ENCODE measurements at regions not wholly inside any gene's neighbourhood (a gene's known extent, or its start where the extent isn't known, plus 50 kb on each side); places are given as distances from the start of the nearest gene placed in this dataset.
"Not testable (repeated sequence)": the region's sequence is repeated elsewhere in the genome, so short reads cannot be mapped to it uniquely, and the experiment has no call there.

DNA sequence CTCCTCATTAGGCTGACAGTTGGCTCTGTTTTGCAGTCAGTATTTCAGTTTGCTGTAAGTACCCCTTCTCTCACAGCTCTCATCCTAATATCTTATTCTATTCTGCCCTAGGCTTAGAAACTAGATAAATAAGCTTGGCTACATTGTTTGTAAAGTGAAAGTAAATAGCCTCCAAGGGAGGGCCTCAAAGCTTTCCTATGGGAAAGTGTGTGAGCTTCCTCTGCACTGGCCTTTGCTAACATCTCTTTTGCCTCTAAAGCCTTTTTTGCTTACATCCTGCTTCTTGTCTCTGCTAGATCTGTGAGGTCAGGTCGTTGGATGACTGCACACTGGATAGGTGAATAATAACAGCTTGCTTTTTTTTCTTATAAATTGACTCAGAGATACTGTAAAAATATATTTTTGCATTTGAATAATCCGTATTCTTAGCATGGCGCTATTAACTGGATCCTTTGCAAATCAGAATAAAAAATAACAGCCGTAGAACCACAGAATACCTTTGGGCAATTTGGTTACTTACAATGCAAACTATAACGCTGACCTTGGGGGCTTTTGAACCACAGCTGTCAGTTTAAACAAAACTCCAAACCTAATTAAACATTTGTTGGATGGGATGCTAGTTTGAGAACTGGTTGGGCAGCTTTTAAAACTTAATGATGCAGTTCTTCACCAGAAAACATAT, 55.1 kb downstream of the TTC6 start:
- no peak for DNase-seq (ENCODE audit: low spot score)

DNA sequence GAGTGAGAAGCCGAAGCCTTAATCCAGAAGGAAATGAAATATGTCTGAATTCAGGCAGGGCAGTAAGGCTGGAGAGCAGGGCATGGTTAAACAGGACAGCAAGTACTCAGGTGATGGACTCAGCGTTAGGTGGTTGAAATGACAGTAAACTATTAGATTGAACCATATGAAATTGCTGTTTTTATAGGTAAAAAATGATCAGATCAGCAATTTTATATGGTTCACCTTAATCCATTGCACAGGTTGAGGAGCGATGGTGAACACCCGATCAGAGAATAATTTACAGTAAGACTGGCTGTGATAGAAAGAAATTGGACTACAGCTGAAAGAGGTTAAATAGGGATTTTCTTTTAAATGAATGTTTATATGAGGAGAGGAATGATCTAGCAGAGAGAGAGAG, 56.6 kb downstream of the TTC6 start:
- DNase-seq (ENCODE audit: low spot score), result no peak

DNA sequence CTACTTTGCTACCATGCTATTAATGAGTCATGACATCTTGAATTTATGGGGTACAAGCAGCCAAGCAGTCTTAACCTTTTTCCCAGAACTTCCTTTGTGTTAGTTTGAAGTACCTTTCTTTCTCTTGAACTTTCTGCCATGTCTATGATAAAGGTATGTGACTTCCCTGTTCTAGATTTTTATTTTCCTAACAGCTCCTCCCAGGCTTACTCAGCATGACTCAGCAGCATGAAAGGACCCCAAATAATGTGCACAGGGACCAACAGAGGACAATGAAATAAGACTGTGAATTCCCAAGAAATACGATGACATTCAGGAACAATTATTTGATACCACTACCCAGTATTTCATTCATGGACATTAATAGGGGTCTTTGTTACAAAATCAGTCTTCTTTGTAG, 60.0 kb downstream of the TTC6 start:
- DNase-seq (ENCODE audit: low spot score), result no peak

DNA sequence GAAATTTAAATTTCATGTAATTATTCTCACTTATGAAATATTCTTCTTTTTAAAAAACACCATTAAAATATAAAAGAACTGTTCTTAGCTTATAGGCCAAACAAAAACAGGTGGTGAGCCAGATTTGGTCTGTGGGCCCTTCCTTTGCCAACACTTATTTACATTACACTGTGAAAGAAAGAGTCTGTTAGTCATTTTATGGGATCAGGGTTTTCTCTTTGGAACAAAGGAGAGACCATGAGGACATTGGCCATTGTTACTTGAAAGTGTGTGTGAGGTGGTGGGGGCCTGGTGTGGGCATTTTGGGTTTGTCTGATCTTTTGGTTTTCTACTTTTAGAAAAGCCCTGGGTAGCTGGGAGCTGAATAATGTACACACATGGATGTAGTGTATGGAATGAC, 62.7 kb downstream of the TTC6 start:
- no peak for DNase-seq (ENCODE audit: low spot score)

DNA sequence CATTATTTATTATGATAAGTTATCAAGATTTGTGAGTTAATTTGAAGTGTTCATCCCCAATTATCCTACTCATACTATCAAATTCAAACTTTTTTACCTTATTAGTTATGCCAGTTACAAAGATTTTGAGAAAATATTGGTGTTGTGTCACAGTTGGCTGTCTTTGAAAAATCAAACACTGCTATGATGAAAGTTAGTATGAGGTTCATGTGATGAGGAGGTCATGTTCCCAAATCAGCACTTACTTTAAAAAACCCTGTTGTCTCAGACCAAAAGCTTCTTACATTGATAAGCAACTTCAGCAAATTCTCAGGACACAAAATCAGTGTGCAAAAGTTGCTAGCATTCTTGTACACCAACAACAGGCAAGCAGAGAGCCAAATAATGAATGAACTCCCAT, 68.1 kb downstream of the TTC6 start:
- DNase-seq (ENCODE audit: low spot score), result no peak

DNA sequence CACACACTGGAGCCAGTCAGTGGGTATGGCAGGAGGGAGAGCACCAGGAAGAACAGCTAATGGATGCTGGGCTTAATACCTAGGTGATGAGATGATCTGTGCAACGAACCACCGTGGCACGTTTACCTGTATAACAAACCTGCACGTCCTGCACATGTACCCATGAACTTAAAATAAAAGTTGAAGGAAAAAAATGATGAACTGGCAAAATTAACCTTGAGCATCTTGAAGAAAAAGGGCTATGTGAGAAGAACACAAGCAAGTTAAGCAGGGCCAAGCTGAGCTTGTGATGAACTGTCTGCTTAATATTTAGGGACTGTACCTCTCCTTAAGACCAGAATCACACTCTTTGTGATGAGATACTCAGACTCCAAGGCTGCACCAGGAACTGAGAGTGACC, 70.0 kb downstream of the TTC6 start:
- no peak for DNase-seq (ENCODE audit: low spot score)

DNA sequence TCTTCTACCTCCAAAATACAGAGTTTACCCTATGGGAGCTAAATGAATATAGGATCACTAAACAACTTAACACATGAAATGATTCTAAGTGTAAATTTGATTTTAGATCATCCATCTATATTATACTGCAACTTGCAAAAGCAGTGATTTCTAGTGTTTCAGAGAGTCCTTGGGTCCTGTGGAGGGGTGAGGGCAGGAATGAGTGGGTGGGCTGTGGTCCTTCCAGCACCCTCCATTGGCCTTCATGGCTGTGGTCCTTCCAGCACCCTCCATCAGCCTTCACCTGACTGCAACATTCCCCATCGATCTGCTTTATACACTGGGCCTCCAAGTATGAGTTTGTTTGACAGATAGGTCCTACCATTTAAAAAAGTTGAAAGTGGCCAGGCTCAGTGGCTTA, 70.5 kb downstream of the TTC6 start:
- DNase-seq (ENCODE audit: low spot score), result no peak

DNA sequence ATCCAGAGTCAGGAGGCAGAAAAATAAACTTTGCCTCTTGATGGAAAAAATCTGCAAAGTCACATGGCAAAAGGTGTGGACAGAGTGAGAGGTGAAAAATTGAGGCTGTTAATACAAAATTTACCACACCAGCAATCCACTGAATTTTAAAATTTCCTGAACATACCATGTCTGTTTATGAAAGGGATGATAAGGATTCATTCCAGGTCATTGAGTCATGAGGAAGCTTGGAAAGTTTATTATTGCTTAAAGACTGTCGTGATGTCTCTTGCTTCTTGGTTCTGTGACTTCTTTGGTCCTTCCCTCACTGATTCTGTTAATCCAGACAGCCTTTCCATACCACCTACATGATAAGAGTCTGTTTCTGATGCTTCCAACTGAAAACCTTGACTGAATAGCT, 73.2 kb downstream of the TTC6 start:
- DNase-seq (ENCODE audit: low spot score), result no peak

DNA sequence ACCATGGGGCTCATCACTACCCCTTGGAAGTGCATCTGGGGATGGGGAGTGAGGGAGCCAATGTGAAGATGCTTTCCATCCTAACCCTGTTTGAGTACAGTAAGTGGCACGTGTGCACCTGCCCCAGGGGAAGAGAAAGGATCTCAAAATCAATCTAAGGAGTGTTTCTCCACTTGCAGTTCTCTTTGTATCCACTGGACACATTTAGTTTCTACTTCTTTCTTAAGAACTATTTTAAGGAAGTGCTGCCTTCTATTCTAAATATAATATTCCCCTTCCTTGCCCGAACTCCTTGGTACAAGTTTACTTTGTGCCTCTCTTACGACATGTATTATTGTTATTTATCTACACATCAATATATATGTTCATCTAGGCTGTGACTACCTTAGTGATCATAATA, 73.8 kb downstream of the TTC6 start:
- no peak for DNase-seq (ENCODE audit: low spot score)

DNA sequence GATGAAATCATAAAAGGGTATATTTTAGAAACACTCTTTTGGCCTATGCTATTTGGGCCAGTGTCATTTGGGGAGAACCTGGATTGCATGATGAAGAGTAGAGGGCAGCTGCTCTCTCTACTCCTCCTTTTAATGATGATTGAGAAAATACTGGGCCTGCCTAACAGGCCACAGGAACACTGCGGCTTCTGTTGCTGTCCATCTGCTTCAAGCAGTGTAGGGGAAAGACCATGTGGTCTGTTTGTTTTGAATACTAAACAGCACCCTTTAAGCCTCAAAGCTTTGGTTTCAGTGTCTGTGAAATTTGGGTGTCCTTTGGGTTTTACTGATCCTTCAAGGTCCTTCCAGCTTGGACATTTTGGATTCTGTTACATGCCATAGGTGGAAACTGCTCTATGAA, 78.0 kb downstream of the TTC6 start:
- no peak for DNase-seq (ENCODE audit: low spot score)

DNA sequence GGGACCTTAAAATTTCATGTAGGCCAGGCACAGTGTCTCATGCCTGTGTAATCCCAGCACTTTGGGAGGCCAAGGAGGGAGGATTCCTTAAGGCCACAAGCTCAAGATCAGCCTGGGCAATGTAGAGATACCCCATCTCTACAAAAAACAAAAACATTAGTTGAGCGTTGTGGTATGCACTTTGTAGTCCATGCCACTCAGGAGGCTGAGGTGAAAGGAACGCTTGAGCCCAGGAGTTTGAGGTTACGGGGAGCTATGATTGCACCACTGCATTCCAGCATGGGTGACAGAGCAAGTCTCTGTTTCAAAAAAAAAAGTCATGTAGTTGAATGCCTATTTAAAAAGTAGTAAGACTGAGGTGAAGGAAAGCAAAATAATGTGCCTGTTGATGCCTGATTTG, 83.5 kb downstream of the TTC6 start:
- no peak for DNase-seq (ENCODE audit: low spot score)

DNA sequence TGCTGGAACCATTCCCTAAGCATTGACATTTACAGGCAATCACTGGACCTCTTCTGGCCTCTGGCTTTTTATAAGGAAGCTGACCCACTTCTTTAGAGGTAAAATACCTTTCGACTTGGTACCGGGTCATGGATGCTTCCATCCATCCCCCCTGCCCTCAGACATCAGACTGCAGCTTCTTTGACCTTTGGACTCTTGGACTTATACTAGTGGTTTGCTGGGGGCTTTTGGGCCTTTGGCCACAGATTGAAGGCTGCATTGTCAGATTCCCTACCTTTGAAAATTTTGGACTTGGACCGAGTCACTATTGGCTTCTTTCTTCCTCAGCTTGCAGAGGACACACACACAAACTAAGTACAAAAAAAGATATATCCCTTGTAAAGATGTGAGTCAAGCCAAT, 86.1 kb downstream of the TTC6 start:
- no peak for DNase-seq (ENCODE audit: low spot score)

DNA sequence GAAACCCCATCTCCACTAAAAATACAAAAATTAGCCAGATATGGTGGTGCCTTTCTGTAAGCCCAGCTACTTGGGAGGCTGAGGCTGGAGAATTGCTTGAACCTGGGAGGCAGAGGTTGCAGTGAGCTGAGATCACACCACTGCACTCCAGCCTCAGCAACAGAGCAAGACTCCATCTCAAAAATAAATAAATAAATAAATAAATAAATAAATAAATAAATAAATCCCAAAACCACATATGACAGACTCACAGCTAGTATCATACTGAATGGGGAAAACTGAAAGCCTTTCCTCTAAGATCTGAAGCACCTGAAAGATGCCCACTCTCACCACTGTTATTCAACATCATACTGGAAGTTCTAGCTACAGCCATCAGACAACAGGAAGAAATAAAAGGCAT, 97.3 kb downstream of the TTC6 start:
- not testable (repeated sequence) for DNase-seq (ENCODE audit: low spot score)

DNA sequence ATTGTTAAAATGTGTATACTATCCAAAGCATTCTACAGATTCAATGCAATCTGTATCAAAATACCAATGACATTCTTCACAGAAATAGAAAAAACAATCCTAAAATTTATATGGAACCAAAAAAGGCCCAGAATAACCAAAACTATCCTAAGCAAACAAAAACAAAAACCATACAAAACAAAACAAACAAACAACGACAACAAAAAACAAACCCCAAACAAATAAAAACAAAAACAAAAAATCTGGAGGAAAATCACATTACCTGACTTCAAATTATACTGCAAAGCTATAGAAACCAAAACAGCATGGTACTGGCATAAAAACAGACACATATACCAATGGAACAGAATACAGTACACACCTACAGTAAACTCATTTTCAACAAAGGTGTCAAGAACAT, 98.0 kb downstream of the TTC6 start:
- DNase-seq (ENCODE audit: low spot score), result not testable (repeated sequence)

DNA sequence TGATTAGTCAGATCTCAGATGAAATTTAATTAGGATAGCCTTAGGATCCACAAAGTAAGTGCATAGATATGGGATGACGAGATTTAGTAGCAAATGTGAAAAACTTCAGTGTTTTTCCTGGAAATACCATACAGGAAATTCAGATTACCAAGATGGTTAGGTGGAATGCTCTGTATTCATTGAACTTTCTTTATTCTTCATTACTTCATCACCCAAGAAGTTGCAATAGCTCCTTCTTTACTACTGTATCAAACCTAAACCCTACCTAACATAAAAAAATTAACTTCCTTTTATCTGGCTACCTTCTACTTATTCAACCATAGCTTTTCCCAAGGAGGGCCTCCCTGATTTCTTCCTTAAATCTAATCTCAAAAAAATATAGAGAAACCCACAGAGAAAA, 100.4 kb downstream of the TTC6 start:
- DNase-seq (ENCODE audit: low spot score), result no peak

DNA sequence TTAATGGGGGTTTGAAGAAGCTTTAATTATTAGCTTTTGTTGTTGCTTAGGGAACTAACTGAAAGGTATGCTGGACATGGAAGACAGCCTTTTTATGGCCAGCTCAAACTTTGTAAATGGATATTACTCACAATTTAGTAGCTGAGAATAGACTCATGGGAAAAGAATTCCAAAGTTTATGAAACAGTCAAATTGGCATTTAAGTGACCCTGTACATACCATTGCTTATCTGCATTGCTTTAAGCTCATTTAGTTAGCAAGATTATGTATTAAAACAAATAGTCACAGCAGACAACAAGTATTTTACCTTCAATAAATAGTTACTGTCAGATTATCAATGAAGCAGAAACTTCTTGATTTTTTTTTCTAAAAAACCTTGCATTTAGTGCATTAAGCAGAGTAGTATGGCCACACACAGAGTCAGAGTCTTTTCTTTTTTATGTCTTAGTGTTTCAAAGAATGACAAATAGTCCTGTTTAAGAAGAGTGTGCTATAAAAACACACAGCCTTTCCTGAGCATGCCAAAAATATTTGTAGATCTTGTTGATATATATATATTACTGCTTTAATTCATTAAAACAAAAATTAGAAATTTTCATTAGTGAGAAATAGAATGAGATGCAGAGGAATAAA, 102.2 kb downstream of the TTC6 start:
- peak; percentile 25 for DNase-seq (ENCODE audit: low spot score)

DNA sequence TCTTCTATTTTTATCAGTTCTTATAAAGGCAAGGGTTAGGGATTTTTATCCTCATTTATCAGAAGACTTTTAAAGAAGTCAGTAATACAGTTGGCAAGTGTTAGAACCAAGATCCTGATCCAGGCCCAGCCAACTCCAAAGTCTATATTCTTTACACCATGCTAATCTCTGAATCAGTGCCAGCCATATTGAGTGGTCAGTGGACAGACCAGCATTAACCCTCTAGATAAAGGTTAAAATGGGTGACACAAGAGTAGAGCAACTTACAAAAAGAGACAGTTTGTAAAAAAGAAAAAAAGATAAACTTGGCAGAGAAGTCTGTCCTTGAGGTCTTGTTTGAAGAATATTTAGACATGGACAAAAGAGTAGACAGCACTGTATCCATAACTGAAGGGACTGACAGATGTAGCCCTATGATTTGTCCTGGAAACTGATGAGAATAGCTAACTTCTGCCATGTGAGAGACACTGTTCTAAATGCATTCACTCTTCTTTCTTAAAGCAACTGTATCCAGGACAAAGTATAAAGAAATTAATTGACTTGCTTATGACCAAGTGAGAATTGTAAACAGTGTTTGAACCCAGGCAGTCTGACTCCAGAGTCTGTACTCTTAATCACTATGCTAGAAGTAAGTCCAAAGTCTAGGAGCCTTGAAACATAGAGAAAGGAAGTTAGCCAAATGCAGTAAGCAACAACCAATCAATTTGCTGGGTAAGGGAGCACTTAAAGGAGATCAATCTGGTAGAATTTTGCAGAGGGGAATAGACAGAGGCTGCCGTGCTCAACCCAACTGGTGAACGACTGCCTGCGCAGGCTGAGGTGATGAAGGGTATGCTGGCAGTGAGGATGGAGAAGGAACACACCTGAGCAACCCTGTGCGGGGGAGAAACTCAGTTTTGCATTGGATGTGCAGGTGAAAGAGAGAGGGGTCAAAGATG, 103.7 kb downstream of the TTC6 start:
- DNase-seq (ENCODE audit: low spot score), result no peak

DNA sequence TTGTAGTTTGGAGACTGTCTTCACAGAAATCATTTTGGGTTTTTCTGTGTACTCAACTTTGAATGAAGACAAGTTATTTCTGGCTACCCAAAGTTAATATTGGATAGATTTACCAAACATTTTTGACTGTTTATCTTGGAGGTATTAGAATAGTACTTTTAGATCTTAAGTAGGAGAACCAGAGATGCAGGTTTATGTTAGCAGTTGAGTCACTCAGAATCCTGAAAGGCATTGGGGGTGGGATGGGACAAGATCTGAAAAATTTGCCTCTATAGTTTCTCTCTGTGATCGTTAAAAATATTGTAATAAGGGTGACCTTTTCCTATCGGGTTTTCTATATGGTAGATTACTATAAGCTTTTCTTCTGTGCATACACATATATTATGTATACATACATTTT, 112.3 kb downstream of the TTC6 start:
- no peak for DNase-seq (ENCODE audit: low spot score)

DNA sequence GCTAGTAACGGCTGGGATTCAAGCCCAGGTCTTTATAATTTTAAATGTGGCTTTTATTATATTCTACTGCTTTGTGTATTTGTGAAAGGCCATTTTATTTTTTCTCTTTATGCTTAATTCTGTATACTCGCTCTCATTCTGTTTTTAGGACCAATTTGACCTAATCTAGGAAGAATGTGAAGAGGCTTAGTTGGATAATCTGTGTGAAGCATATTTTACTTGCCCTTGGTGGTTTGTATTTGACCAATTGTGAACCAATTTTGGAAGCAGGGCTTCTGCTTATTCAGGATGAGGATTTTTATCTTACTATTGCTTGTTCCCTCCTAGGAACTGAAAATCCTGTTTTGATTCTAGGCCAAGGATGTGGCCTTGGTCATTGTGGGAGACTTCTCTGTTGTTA, 113.1 kb downstream of the TTC6 start:
- peak; percentile 5 for DNase-seq (ENCODE audit: low spot score)

DNA sequence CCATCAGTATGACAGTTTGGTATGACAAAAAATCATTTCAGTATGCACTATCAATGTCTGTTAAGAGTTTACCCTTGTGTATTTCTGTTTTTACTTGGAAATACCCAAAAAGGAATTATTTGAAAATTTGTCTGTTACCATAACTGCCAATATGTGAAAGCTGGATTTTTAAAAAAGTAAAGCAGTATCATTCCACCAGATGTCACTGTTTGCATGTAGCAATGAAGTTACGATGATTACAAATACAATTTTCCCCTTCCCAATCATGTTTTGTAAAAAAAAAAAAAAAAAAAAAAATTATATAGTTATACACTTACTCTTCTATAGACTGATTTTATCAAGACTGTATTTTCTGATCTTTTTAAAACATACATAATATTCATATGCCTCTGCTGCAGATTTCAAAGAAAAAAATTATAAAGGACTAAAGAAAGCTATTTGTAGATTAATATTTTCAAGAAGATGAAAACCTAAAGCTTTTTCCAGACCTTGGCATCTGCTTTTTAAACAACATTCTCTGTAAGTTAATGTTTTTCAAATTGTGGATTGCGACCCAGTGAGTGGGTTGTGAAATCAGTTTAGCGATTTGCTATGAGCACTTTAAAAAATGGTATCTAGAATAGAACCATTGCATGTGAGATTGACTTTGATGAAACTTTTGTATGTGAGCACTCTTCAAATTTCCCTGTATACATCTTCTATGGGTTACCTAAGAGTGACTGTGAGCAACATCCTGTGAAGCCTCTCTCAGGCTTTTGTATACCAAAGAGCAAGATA, 114.2 kb downstream of the TTC6 start:
- DNase-seq (ENCODE audit: low spot score), result peak; percentile 48

DNA sequence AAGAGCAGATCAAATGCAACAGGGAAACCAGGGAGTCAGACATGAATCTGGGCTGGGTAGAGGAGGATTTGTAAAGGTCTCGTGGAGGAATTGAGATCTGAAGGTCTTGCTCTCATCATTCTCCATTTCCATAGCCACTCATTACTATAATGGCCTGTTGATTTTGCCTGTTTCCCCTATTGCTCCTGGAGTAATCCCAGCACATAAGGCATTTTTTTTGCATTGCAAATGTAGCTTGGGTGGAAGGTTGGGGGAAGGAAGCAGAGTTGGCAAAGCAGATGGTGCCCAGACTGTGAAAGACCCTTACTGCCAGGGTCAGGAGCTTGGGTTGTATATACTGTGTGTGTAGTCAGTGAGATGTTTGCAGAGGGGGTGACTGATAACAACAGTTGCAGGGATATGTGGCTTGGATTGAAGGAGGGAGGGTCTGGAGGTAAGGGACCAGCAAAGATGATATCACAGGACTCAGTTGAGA, 116.0 kb downstream of the TTC6 start:
- no peak for DNase-seq (ENCODE audit: low spot score)

DNA sequence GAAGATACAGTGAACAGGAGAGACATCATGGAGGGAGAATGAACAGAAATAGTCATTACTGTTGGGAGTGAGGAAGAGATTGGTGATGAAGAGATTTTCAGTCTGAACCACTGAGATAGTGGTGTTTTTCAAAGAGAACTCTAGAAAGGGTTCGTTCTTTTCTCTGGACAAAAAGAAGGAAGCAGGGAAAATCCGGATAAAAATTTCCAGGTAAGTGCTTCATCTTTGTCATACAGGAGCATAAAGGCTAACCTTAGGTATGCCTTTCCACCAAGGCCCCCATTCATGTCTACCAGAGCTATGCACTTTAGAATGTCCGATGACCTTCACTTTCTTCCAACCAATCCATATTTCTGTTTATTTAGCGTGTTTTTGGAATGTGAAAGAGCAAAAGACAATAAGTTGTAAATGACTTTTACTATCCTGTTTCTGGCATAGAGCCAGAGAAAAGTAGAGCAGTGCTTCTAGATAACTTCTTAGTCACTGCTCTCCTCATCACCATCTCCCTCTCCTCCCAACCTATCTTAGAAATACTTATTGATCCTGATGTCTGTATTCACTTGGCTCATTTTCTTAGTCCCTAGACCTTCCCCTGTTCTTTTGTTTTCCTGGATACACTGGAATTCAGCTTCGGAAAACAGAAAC, 116.5 kb downstream of the TTC6 start:
- no peak for DNase-seq (ENCODE audit: low spot score)
